Astrocyte of the spinal cord (primary cell): ENCODE measurements at regions not wholly inside any gene's neighbourhood (a gene's known extent, or its start where the extent isn't known, plus 50 kb on each side); places are given as distances from the start of the nearest gene placed in this dataset.

Experiments used
- DNase-seq: peaks from one replicate; pipeline ENCODE4 v3.0.0; 2011; ENCODE audit warnings: low read depth, low spot score
- H3K4me3 ChIP-seq: 2 replicates; pipeline ENCODE4 v1.5.1; 2011; ENCODE audit warnings: low read depth, mild to moderate bottlenecking, low read length, moderate library complexity
- CTCF ChIP-seq: IDR thresholded peaks from 2 replicates; pipeline ENCODE4 v1.5.1; 2012; ENCODE audit warnings: low read depth, mild to moderate bottlenecking, low read length, inconsistent platforms
- in situ Hi-C: cut with HindIII; loops from 2 replicates; pipeline ENCODE4 v1.10.0; 2017; ENCODE audit warnings: low sequenced_read_pairs

GRCh38 chr6:169139179-169139971 is 114.3 kb downstream of the THBS2 start:
- no peak for TF ChIP-seq CTCF
- DNase-seq = no peak
- in situ Hi-C loops = no loop called here
- H3K4me3 ChIP-seq = no peak overlapping the region

- in situ Hi-C loops = no loop called here
- no peak for DNase-seq
- H3K4me3 ChIP-seq = no peak overlapping the region
- TF ChIP-seq CTCF = no peak
Observed at GRCh38 chr6:169132352-169132940, 121.2 kb downstream of the THBS2 start.

GRCh38 chr6:169131390-169131789 is 122.3 kb downstream of the THBS2 start:
- in situ Hi-C loops = no loop called here
- TF ChIP-seq CTCF = no peak
- DNase-seq = peak; percentile 19
- H3K4me3 ChIP-seq = no peak overlapping the region

- no peak for DNase-seq
- no peak for TF ChIP-seq CTCF
- H3K4me3 ChIP-seq = no peak overlapping the region
- in situ Hi-C loops = no loop called here
Observed at GRCh38 chr6:169130113-169130512, 123.5 kb downstream of the THBS2 start.

- no peak for DNase-seq
- TF ChIP-seq CTCF = peak; percentile 10
- H3K4me3 ChIP-seq = no peak overlapping the region
- in situ Hi-C loops = no loop called here
Observed at GRCh38 chr6:169121013-169121412, 132.6 kb downstream of the THBS2 start.

GRCh38 chr6:169119669-169120068 is 134.0 kb downstream of the THBS2 start:
- TF ChIP-seq CTCF = no peak
- in situ Hi-C loops = no loop called here
- H3K4me3 ChIP-seq = no peak overlapping the region
- DNase-seq = no peak
